Frontal cortex (tissue), 4 donors: ENCODE measurements at regions not wholly inside any gene's neighbourhood (a gene's known extent, or its start where the extent isn't known, plus 50 kb on each side); places are given as distances from the start of the nearest gene placed in this dataset. TPM values are rescaled to one million over a fixed set of nuclear protein-coding genes. Genes with fewer than 3 reads are reported as not detected.

Experiments
- DNase-seq, 2 donors: peaks; one replicate each; pipeline ENCODE4 v3.0.0; 2012; ENCODE audit warnings: low spot score in 2 of 2
- FAIRE-seq: peaks from 2 replicates; lab custom pipeline; 2012; peaks lifted over from hg19 to GRCh38; lab: Jason Lieb, UNC
- small RNA-seq: library from RNA; depleted of rRNA; stranded (forward); fragments of <200 nt; gene quantifications from one replicate; pipeline ENCODE3, GENCODE V24; 2014
- donor health status: control.
- donor health status: control.
- donor health status: control.

- no peak for DNase-seq
Measured at GRCh38 chr6:76381612-76382011, 309.1 kb upstream of the IMPG1 start.

GRCh38 chr6:76351275-76351674, 278.8 kb upstream of the IMPG1 start:
- DNase-seq (no peak), FAIRE-seq (no peak)

More at GRCh38 chr6:76381612-76382011, 309.1 kb upstream of the IMPG1 start:
- no peak for FAIRE-seq

GRCh38 chr6:76347539-76347938, 275.1 kb upstream of the IMPG1 start:
- no peak for FAIRE-seq

GRCh38 chr6:76342611-76343160, 270.2 kb upstream of the IMPG1 start:
- DNase-seq, result no peak
- no peak for FAIRE-seq

More at GRCh38 chr6:76347539-76347938, 275.1 kb upstream of the IMPG1 start:
- no peak for DNase-seq

- FAIRE-seq, result no peak
- no peak for DNase-seq
Measured at GRCh38 chr6:76330031-76330430, 257.6 kb upstream of the IMPG1 start.

GRCh38 chr6:76326871-76327270, 254.4 kb upstream of the IMPG1 start:
- FAIRE-seq (no peak), DNase-seq (no peak)

Small RNA genes in the stretch of these regions (small RNA-seq; reads per million reads assigned to genes)
- gene AL365222.1 (not detected), gene RNU6-261P (not detected), gene RNU6-84P (not detected)
